PC-3 (cell line): ENCODE measurements at regions not wholly inside any gene's neighbourhood (a gene's known extent, or its start where the extent isn't known, plus 50 kb on each side); places are given as distances from the start of the nearest gene placed in this dataset.

Experiments used
- EZH2 ChIP-seq: fragments of 300-600 bp; sonication (generic); IDR thresholded peaks from one replicate; pipeline ENCODE4 v1.6.1; 2017; ENCODE audit warnings: antibody characterized with exemption, mild to moderate bottlenecking, low read length; ENCODE audit not compliant: unreplicated experiment
- EZH2phosphoT487 ChIP-seq: fragments of 300-600 bp; sonication (generic); IDR thresholded peaks from 2 replicates; pipeline ENCODE4 v1.6.1; 2018; ENCODE audit warnings: mild to moderate bottlenecking, antibody characterized with exemption, low read length, borderline replicate concordance
- TF ChIP-seq, protein P1 (sequence below): fragments of 300-600 bp; sonication (generic); conservative IDR thresholded peaks from 2 replicates; pipeline ENCODE4 v1.5.1; 2017; ENCODE audit warnings: antibody characterized with exemption, low read depth, mild to moderate bottlenecking, low read length

DNA sequence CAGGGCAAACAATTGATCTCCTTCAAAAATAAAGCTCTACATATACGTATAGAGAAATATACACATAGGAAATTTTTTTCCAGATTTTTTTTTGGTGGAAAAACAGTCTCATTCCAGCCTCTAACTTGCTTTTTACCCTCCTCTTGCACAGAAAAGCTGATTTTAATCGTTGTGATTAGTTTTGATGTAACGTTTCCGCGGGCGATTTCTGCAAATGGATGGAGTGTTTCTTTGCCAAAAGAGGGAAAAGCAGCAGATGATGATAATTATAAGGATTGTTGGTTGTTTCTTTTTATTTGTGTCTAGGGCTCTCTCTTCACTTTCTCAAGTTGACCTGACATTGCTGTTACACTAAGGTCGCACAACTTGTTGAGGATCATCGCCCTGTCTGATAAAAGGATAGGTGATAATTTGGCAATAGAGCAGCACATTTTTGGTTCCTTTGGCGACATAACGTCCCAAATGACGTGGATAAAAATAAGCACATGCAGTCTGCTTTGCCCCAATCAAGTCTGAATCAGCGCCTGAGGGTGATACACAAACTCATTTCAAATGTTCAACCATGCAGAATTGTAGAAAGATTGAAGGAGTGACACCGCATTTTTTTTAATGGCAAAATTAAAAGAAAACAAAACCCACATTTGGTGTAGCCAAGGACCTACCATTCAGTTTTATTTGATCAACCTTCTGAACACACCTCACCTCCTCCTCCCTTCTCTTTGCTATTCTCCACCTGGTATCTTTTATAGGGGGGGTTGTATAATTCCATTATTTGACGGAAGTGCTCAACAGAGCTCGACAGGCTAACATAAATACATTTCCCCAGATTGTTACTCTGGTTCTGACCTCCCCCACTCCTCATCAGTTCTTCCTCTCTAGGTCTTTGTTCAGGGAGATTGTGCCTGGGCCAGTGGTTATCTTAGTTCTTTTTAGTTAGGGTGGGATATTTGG, 109.6 kb upstream of the KCTD1 start:
- TF ChIP-seq, protein P1, sequence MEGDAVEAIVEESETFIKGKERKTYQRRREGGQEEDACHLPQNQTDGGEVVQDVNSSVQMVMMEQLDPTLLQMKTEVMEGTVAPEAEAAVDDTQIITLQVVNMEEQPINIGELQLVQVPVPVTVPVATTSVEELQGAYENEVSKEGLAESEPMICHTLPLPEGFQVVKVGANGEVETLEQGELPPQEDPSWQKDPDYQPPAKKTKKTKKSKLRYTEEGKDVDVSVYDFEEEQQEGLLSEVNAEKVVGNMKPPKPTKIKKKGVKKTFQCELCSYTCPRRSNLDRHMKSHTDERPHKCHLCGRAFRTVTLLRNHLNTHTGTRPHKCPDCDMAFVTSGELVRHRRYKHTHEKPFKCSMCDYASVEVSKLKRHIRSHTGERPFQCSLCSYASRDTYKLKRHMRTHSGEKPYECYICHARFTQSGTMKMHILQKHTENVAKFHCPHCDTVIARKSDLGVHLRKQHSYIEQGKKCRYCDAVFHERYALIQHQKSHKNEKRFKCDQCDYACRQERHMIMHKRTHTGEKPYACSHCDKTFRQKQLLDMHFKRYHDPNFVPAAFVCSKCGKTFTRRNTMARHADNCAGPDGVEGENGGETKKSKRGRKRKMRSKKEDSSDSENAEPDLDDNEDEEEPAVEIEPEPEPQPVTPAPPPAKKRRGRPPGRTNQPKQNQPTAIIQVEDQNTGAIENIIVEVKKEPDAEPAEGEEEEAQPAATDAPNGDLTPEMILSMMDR: no peak
- TF ChIP-seq EZH2phosphoT487 (no peak), EZH2 (no peak)
